A549 (cell line): ENCODE measurements at regions not wholly inside any gene's neighbourhood (a gene's known extent, or its start where the extent isn't known, plus 50 kb on each side); places are given as distances from the start of the nearest gene placed in this dataset.
"Not testable (repeated sequence)": the region's sequence is repeated elsewhere in the genome, so short reads cannot be mapped to it uniquely, and the experiment has no call there.

Experiments
- ATAC-seq, 2 experiments: fragments of 200-7000 bp in 1 of 2; fragments of >200 bp in 1 of 2; cut with Nextera tagmentation in 1 of 2; cut with Tn5 transposase in 1 of 2; 3 replicates each; pipeline versions ENCODE4 v1.8.0 to v1.9.1; 2018 to 2020; ENCODE audit warnings: mild to moderate bottlenecking in 1 of 2, moderate library complexity in 1 of 2
- CTCF ChIA-PET: fragments of 300-600 bp; sonication (Branson Sonifier 250); formaldehyde crosslinking; extraction: SDS; loops from one replicate; lab custom pipeline; 2021; ENCODE audit warnings: antibody characterized with exemption, inconsistent platforms; lab: Yijun Ruan, JAX
- POLR2A ChIA-PET: fragments of 350-600 bp; formaldehyde crosslinking; extraction: SDS; loops from one replicate; lab custom pipeline; 2021; ENCODE audit warnings: antibody characterized with exemption, inconsistent platforms; lab: Yijun Ruan, JAX
- DNase-seq, 2 experiments: peaks; one replicate each; pipeline versions ENCODE4 v3.0.0 to v3.0.0-alpha.2; 2011 to 2016; ENCODE audit warnings: low read depth in 1 of 2, low spot score in 1 of 2
- FAIRE-seq: peaks from 2 replicates; lab custom pipeline; 2011; peaks lifted over from hg19 to GRCh38; lab: Jason Lieb, UNC
- H3K27ac ChIP-seq, 2 experiments: fragments of >200 bp; sonication (Bioruptor Twin); formaldehyde crosslinking; 3 replicates each; pipeline ENCODE4 v1.5.1; 2016 to 2017
- H3K4me1 ChIP-seq: fragments of >200 bp; sonication (Bioruptor Twin); formaldehyde crosslinking; 3 replicates; pipeline ENCODE4 v1.6.1; 2016
- H3K4me2 ChIP-seq: fragments of >200 bp; sonication (Bioruptor Twin); formaldehyde crosslinking; 3 replicates; pipeline ENCODE4 v1.6.1; 2016
- H3K4me3 ChIP-seq: fragments of >200 bp; sonication (Bioruptor Twin); formaldehyde crosslinking; 3 replicates; pipeline ENCODE4 v1.5.1; 2016
- H3K9me3 ChIP-seq: fragments of >200 bp; sonication (Bioruptor Twin); formaldehyde crosslinking; 3 replicates; pipeline ENCODE4 v1.6.1; 2016
- BHLHE40 ChIP-seq: IDR thresholded peaks from 2 replicates; pipeline ENCODE4 v1.6.1; 2012; ENCODE audit warnings: low read depth, low read length, inconsistent platforms
- CBX8 ChIP-seq: fragments of 200-600 bp; sonication (generic); IDR thresholded peaks from 2 replicates; pipeline ENCODE4 v1.6.1; 2016
- CEBPB ChIP-seq, 2 experiments: fragments of >200 bp in 1 of 2; sonication (Bioruptor Twin) in 1 of 2; formaldehyde crosslinking in 1 of 2; IDR thresholded peaks; 2 replicates each; pipeline ENCODE4 v1.6.1; 2012 to 2016
- CHD4 ChIP-seq: fragments of 200-600 bp; sonication (generic); IDR thresholded peaks from 2 replicates; pipeline ENCODE4 v1.6.1; 2016; ENCODE audit warnings: antibody characterized with exemption, mild to moderate bottlenecking, borderline replicate concordance
- EHF ChIP-seq: fragments of 250-450 bp; sonication (Bioruptor Pico); IDR thresholded peaks from 2 replicates; pipeline ENCODE4 v1.5.0; 2020; ENCODE audit warnings: mild to moderate bottlenecking
- FOSB ChIP-seq: fragments of 250-450 bp; sonication (Bioruptor Pico); IDR thresholded peaks from 2 replicates; pipeline ENCODE4 v1.5.0; 2020; ENCODE audit warnings: mild to moderate bottlenecking, moderate library complexity
- FOSL2 ChIP-seq, 2 experiments: fragments of 450-650 bp in 1 of 2; fragments of >200 bp in 1 of 2; sonication (Bioruptor Twin) in 1 of 2; formaldehyde crosslinking; IDR thresholded peaks; 2 replicates each; pipeline versions ENCODE4 v1.5.0 to v1.6.1; 2016 to 2020; ENCODE audit warnings: mild to moderate bottlenecking in 1 of 2, moderate library complexity in 1 of 2
- HOXB5 ChIP-seq: fragments of 250-450 bp; sonication (Bioruptor Pico); IDR thresholded peaks from 2 replicates; pipeline ENCODE4 v1.5.0; 2020; ENCODE audit warnings: mild to moderate bottlenecking, moderate library complexity
- JUN ChIP-seq, 2 experiments: fragments of >200 bp; sonication (Bioruptor Twin); formaldehyde crosslinking; IDR thresholded peaks; 2 replicates in 1 of 2; 3 replicates in 1 of 2; pipeline ENCODE4 v1.6.1; 2016 to 2017
- JUNB ChIP-seq: fragments of >200 bp; sonication (Bioruptor Twin); formaldehyde crosslinking; IDR thresholded peaks from 2 replicates; pipeline ENCODE4 v1.6.1; 2016
- KDM1A ChIP-seq: fragments of 200-600 bp; sonication (generic); IDR thresholded peaks from 2 replicates; pipeline ENCODE4 v1.6.1; 2016; ENCODE audit warnings: low read depth, mild to moderate bottlenecking
- KDM5A ChIP-seq: fragments of 200-600 bp; sonication (generic); IDR thresholded peaks from 2 replicates; pipeline ENCODE4 v1.6.1; 2016; ENCODE audit warnings: antibody characterized with exemption, mild to moderate bottlenecking
- MAFK ChIP-seq: fragments of 450-650 bp; IDR thresholded peaks from 2 replicates; pipeline ENCODE4 v1.6.1; 2014; ENCODE audit not compliant: partially characterized antibody
- NPAS2 ChIP-seq: fragments of 250-450 bp; sonication (Bioruptor Pico); IDR thresholded peaks from 2 replicates; pipeline ENCODE4 v1.8.0; 2022; ENCODE audit warnings: mild to moderate bottlenecking, moderate library complexity, borderline replicate concordance
- PHF8 ChIP-seq: fragments of 200-600 bp; sonication (generic); IDR thresholded peaks from 2 replicates; pipeline ENCODE4 v1.6.1; 2016; ENCODE audit warnings: low read depth, mild to moderate bottlenecking, antibody characterized with exemption, moderate library complexity, borderline replicate concordance
- ZFP36 ChIP-seq: fragments of 450-650 bp; IDR thresholded peaks from 2 replicates; pipeline ENCODE4 v1.6.1; 2014; ENCODE audit warnings: borderline replicate concordance; ENCODE audit not compliant: partially characterized antibody
- WGBS: methylation state at CpG from one replicate; pipeline ENCODE4 v1.1.6; 2017; ENCODE audit errors: missing lambda C conversion rate; 5-methylcytosine and 5-hydroxymethylcytosine counted together
- TF ChIP-seq, protein P1 (sequence below): fragments of 150-350 bp; IDR thresholded peaks from 2 replicates; pipeline ENCODE4 v1.6.1; 2014; ENCODE audit warnings: low read depth, mild to moderate bottlenecking, low read length
- TF ChIP-seq, protein P2 (sequence below): IDR thresholded peaks from 2 replicates; pipeline ENCODE4 v1.6.1; 2012
- TF ChIP-seq, protein P3 (sequence below): fragments of 250-450 bp; sonication (Bioruptor Pico); IDR thresholded peaks from 2 replicates; pipeline ENCODE4 v1.5.0; 2020; ENCODE audit warnings: low read depth, mild to moderate bottlenecking, moderate library complexity
- TF ChIP-seq, protein P4 (sequence below): IDR thresholded peaks from 2 replicates; pipeline ENCODE4 v1.6.1; 2012
- TF ChIP-seq, protein P5 (sequence below): fragments of >200 bp; sonication (Bioruptor Twin); formaldehyde crosslinking; IDR thresholded peaks from 3 replicates; pipeline ENCODE4 v1.5.1; 2016
- TF ChIP-seq, protein P6 (sequence below): IDR thresholded peaks from 2 replicates; pipeline ENCODE4 v1.6.1; 2012; ENCODE audit warnings: low read depth, borderline replicate concordance

DNA sequence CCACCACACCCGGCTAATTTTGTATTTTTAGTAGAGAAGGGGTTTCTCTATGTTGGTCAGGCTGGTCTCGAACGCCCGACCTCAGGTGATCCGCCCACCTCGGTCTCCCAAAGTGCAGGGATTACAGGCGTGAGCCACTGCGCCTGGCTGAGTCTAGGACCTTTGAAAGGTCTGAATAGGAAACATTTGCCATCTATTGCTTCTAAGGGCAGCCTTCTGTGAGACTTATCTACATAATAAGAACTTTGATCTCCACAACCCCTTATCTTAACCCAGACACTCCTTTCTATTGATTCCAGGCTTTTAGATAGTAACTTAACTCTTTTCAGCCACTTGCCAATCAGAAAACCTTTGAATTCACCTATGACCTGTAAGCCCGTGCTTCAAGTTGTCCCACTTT is 112.0 kb upstream of the NPY start:
- POLR2A ChIA-PET, H3K4me1 ChIP-seq, H3K4me3 ChIP-seq, ATAC-seq, H3K4me2 ChIP-seq, FAIRE-seq, H3K27ac ChIP-seq, DNase-seq, CTCF ChIA-PET, H3K9me3 ChIP-seq: not testable (repeated sequence)
- 56% methylated on average over 9 of the region's 9 CpGs for WGBS

DNA sequence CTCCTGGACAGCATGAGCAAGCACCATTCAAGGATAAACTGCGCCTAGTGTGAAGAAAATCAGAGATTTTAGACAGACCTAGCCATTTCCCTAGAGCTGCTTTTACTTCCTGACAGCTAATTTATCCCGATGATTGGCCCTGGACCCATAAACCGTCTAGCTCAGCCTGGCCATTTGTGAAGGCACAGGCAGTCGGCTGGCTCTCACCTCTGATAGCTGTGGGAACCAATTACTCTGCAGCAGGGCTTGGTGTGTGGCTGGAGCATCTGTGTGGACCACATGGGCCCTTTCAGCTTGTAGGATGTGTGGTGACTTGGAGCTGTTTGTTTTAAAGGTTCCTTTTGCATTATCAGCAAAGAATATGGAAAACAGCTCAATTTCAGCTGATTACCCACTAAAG is 111.1 kb upstream of the NPY start:
- Histone ChIP-seq H3K9me3 (no peaks in the 10 kb centered on the region), H3K4me2 (no peak overlapping the region), H3K4me1 (no peaks in the 10 kb centered on the region), H3K27ac (no peak overlapping the region), H3K4me3 (no peak overlapping the region)
- DNase-seq (no peak), FAIRE-seq (no peak)
- ChIA-PET POLR2A (no interaction called here), CTCF (no interaction called here)
- WGBS: 42% methylated on average over 4 of the region's 4 CpGs
- TF ChIP-seq, protein P1, sequence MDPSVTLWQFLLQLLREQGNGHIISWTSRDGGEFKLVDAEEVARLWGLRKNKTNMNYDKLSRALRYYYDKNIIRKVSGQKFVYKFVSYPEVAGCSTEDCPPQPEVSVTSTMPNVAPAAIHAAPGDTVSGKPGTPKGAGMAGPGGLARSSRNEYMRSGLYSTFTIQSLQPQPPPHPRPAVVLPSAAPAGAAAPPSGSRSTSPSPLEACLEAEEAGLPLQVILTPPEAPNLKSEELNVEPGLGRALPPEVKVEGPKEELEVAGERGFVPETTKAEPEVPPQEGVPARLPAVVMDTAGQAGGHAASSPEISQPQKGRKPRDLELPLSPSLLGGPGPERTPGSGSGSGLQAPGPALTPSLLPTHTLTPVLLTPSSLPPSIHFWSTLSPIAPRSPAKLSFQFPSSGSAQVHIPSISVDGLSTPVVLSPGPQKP: no peak
- TF ChIP-seq EHF (CRISPR knock-in tag) (no peak), MAFK (no peak), FOSL2 (IDR thresholded peaks at IDR 0.05) (no peak), FOSL2 (CRISPR knock-in tag; IDR thresholded peaks at IDR 0.05) (no peak), PHF8 (no peak), NPAS2 (no peak), ZFP36 (no peak), CEBPB (IDR thresholded peaks at IDR 0.05) (no peak), JUN (IDR thresholded peaks at IDR 0.05) (no peak), CBX8 (no peak), CHD4 (no peak)
- TF ChIP-seq, protein P2, sequence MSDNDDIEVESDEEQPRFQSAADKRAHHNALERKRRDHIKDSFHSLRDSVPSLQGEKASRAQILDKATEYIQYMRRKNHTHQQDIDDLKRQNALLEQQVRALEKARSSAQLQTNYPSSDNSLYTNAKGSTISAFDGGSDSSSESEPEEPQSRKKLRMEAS: no peak
- TF ChIP-seq, protein P3, sequence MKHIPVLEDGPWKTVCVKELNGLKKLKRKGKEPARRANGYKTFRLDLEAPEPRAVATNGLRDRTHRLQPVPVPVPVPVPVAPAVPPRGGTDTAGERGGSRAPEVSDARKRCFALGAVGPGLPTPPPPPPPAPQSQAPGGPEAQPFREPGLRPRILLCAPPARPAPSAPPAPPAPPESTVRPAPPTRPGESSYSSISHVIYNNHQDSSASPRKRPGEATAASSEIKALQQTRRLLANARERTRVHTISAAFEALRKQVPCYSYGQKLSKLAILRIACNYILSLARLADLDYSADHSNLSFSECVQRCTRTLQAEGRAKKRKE (CRISPR knock-in tag): no peak
- TF ChIP-seq, all 56 proteins: peak for 0
- no peak for ATAC-seq

DNA sequence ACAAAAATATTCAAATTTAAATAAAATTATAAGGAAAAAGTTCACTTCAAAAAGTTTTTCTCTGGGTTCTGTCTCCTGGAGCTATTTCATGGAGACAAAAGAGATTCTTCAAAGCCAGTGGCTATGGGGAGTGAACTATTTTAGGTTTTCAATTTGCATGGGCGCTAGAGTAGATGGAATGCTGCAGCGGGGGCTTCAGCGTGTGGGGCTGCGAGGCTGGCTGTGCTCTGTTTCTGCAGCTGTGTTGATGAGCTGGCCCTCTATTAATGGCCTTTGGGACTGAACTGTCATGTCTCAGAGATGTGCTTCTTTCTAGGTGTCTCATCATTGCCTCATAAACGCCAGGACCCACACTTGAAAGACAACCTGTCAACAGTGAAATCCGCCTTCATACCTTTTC is 108.4 kb upstream of the NPY start:
- no peak for FAIRE-seq
- TF ChIP-seq, protein P3 (CRISPR knock-in tag): no peak
- TF ChIP-seq HOXB5 (CRISPR knock-in tag): no peak
- TF ChIP-seq, protein P1: no peak
- TF ChIP-seq BHLHE40: no peak
- TF ChIP-seq, protein P4, sequence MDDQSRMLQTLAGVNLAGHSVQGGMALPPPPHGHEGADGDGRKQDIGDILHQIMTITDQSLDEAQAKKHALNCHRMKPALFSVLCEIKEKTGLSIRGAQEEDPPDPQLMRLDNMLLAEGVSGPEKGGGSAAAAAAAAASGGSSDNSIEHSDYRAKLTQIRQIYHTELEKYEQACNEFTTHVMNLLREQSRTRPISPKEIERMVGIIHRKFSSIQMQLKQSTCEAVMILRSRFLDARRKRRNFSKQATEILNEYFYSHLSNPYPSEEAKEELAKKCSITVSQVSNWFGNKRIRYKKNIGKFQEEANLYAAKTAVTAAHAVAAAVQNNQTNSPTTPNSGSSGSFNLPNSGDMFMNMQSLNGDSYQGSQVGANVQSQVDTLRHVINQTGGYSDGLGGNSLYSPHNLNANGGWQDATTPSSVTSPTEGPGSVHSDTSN: no peak
- no peak for TF ChIP-seq FOSB (CRISPR knock-in tag)
- TF ChIP-seq KDM5A: no peak
- TF ChIP-seq, protein P5, sequence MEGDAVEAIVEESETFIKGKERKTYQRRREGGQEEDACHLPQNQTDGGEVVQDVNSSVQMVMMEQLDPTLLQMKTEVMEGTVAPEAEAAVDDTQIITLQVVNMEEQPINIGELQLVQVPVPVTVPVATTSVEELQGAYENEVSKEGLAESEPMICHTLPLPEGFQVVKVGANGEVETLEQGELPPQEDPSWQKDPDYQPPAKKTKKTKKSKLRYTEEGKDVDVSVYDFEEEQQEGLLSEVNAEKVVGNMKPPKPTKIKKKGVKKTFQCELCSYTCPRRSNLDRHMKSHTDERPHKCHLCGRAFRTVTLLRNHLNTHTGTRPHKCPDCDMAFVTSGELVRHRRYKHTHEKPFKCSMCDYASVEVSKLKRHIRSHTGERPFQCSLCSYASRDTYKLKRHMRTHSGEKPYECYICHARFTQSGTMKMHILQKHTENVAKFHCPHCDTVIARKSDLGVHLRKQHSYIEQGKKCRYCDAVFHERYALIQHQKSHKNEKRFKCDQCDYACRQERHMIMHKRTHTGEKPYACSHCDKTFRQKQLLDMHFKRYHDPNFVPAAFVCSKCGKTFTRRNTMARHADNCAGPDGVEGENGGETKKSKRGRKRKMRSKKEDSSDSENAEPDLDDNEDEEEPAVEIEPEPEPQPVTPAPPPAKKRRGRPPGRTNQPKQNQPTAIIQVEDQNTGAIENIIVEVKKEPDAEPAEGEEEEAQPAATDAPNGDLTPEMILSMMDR: no peak
- TF ChIP-seq ZFP36: no peak
- no peak for TF ChIP-seq KDM1A
- TF ChIP-seq JUNB: no peak
- TF ChIP-seq, protein P6, sequence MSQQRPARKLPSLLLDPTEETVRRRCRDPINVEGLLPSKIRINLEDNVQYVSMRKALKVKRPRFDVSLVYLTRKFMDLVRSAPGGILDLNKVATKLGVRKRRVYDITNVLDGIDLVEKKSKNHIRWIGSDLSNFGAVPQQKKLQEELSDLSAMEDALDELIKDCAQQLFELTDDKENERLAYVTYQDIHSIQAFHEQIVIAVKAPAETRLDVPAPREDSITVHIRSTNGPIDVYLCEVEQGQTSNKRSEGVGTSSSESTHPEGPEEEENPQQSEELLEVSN: no peak
- no peaks in the 10 kb centered on the region for H3K9me3 ChIP-seq
- no peak for DNase-seq
- ChIA-PET CTCF (no interaction called here), POLR2A (no interaction called here)
- H3K4me3 ChIP-seq: no peak overlapping the region
- no peak for ATAC-seq
- H3K27ac ChIP-seq: no peak overlapping the region
- H3K4me1 ChIP-seq: no peaks in the 10 kb centered on the region
- 37% methylated on average over 6 of the region's 6 CpGs for WGBS
- no peak overlapping the region for H3K4me2 ChIP-seq
